Panc1 (cell line): ENCODE measurements at regions not wholly inside any gene's neighbourhood (a gene's known extent, or its start where the extent isn't known, plus 50 kb on each side); places are given as distances from the start of the nearest gene placed in this dataset.
"Not testable (repeated sequence)": the region's sequence is repeated elsewhere in the genome, so short reads cannot be mapped to it uniquely, and the experiment has no call there.

Experiments used
- ATAC-seq: fragments of 200-7000 bp; cut with Tn5 transposase; 2 replicates; pipeline ENCODE4 v1.9.1; 2020; ENCODE audit warnings: mild to moderate bottlenecking, moderate library complexity
- BruUV-seq: library from RNA; stranded (reverse); fragments of 400-500 nt; replicated peaks from 2 replicates; lab custom pipeline; 2021; lab: Mats Ljungman, UMichigan
- CTCF ChIA-PET: fragments of 300-600 bp; sonication (Branson Sonifier 250); formaldehyde crosslinking; loops from one replicate; lab custom pipeline; 2022; ENCODE audit warnings: antibody characterized with exemption; lab: Charles Lee
- POLR2A ChIA-PET: fragments of 300-600 bp; sonication (Branson Sonifier 250); formaldehyde crosslinking; loops from one replicate; lab custom pipeline; 2022; ENCODE audit warnings: antibody characterized with exemption; lab: Charles Lee
- DNase-seq: peaks from one replicate; pipeline ENCODE4 v3.0.0-alpha.2; 2010; ENCODE audit warnings: low read depth, low spot score
- H3K27ac ChIP-seq: 2 replicates; pipeline ENCODE4 v1.5.1; 2011; ENCODE audit warnings: mild to moderate bottlenecking, low read length, inconsistent platforms
- H3K27me3 ChIP-seq: fragments of 200-500 bp; sonication (Bioruptor generic); 2 replicates; pipeline ENCODE4 v1.6.0; 2014; ENCODE audit warnings: low read length, inconsistent platforms; ENCODE audit not compliant: control insufficient read depth, insufficient read depth
- H3K36me3 ChIP-seq: fragments of 200-500 bp; sonication (Bioruptor generic); 2 replicates; pipeline ENCODE4 v1.5.1; 2014; ENCODE audit warnings: inconsistent platforms, mild to moderate bottlenecking, low read length, moderate library complexity; ENCODE audit not compliant: control insufficient read depth, insufficient read depth
- H3K4me1 ChIP-seq: 2 replicates; pipeline ENCODE4 v1.5.1; 2011; ENCODE audit warnings: inconsistent platforms, mild to moderate bottlenecking, low read length, moderate library complexity; ENCODE audit not compliant: control insufficient read depth, insufficient read depth
- H3K4me3 ChIP-seq, 2 experiments: 2 replicates each; pipeline ENCODE4 v1.5.1; 2011 to 2012; ENCODE audit warnings: low read depth in 2 of 2, low read length in 2 of 2, mild to moderate bottlenecking in 2 of 2, inconsistent platforms in 1 of 2, moderate library complexity in 1 of 2
- H3K9me3 ChIP-seq: fragments of 200-500 bp; sonication (Bioruptor generic); 2 replicates; pipeline ENCODE4 v1.5.1; 2014; ENCODE audit warnings: low read depth, mild to moderate bottlenecking, inconsistent platforms, low read length, moderate library complexity; ENCODE audit not compliant: control insufficient read depth, insufficient read depth
- CTCF ChIP-seq: fragments of 450-650 bp; IDR thresholded peaks from 2 replicates; pipeline ENCODE4 v1.5.1; 2017; ENCODE audit warnings: mild to moderate bottlenecking
- POLR2AphosphoS5 ChIP-seq: IDR thresholded peaks from 2 replicates; pipeline ENCODE4 v1.6.1; 2012; ENCODE audit warnings: mild to moderate bottlenecking, low read depth, low read length, moderate library complexity
- SIN3A ChIP-seq: IDR thresholded peaks from 2 replicates; pipeline ENCODE4 v1.6.1; 2012; ENCODE audit warnings: low read depth, mild to moderate bottlenecking, low read length, moderate library complexity, borderline replicate concordance; ENCODE audit not compliant: insufficient read depth
- TCF7L2 ChIP-seq: IDR thresholded peaks from 2 replicates; pipeline ENCODE4 v1.6.1; 2011; ENCODE audit warnings: mild to moderate bottlenecking, low read depth, low read length, inconsistent platforms
- in situ Hi-C: cut with HindIII; loops from 2 replicates; pipeline ENCODE4 v1.10.0; 2016; ENCODE audit warnings: low sequenced_read_pairs, low pct_unique_long_range_greater_than_20kb
- intact Hi-C: fragments of 100-400 bp; cut with micrococcal nuclease; formaldehyde crosslinking; loops from one replicate; pipeline ENCODE4 v1.10.0; 2022; ENCODE audit not compliant: unreplicated experiment
- TF ChIP-seq, protein P1 (sequence below), 2 experiments: IDR thresholded peaks; 2 replicates each; pipeline ENCODE4 v1.6.1; 2011 to 2012; ENCODE audit warnings: low read depth in 2 of 2, control low read depth in 1 of 2, low read length in 1 of 2, mild to moderate bottlenecking in 1 of 2, moderate library complexity in 1 of 2; ENCODE audit not compliant: insufficient read depth in 1 of 2

DNA sequence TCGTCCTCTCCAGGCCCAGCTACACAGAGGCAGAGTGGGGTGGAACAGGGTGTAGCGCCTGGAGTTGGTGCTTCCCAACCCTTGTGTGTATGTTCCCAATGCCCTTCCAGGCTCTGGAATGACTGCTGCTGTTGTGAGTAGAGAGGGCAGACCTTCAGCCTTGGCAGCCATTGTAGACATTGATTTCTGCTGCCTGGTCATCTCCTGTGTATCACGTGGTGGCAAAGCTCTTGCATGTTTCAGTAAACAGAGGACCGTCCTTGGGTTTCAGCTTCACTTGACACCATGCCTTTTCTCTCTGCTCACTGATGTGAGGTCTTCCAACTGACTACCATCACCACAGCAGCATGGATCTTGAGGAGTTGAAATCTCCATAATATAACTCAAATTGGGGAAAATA, 397.9 kb downstream of the COG6 start:
- no peak overlapping the region for H3K4me3 ChIP-seq
- ChIA-PET CTCF (no interaction called here), POLR2A (no interaction called here)
- H3K4me1 ChIP-seq: no peaks in the 10 kb centered on the region
- no peaks in the 10 kb centered on the region for H3K27me3 ChIP-seq
- in situ Hi-C loops: no loop called here
- intact Hi-C loops: no loop called here
- H3K36me3 ChIP-seq: no peaks in the 10 kb centered on the region
- ATAC-seq: no peak
- no peak for DNase-seq
- BruUV-seq: no TSS peak
- no peaks in the 10 kb centered on the region for H3K9me3 ChIP-seq
- TF ChIP-seq SIN3A: no peak
- no peak for TF ChIP-seq TCF7L2
- no peak for TF ChIP-seq CTCF
- TF ChIP-seq, protein P1, sequence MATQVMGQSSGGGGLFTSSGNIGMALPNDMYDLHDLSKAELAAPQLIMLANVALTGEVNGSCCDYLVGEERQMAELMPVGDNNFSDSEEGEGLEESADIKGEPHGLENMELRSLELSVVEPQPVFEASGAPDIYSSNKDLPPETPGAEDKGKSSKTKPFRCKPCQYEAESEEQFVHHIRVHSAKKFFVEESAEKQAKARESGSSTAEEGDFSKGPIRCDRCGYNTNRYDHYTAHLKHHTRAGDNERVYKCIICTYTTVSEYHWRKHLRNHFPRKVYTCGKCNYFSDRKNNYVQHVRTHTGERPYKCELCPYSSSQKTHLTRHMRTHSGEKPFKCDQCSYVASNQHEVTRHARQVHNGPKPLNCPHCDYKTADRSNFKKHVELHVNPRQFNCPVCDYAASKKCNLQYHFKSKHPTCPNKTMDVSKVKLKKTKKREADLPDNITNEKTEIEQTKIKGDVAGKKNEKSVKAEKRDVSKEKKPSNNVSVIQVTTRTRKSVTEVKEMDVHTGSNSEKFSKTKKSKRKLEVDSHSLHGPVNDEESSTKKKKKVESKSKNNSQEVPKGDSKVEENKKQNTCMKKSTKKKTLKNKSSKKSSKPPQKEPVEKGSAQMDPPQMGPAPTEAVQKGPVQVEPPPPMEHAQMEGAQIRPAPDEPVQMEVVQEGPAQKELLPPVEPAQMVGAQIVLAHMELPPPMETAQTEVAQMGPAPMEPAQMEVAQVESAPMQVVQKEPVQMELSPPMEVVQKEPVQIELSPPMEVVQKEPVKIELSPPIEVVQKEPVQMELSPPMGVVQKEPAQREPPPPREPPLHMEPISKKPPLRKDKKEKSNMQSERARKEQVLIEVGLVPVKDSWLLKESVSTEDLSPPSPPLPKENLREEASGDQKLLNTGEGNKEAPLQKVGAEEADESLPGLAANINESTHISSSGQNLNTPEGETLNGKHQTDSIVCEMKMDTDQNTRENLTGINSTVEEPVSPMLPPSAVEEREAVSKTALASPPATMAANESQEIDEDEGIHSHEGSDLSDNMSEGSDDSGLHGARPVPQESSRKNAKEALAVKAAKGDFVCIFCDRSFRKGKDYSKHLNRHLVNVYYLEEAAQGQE (IDR thresholded peaks at IDR 0.05; ENCODE audit: insufficient read depth in 1 of 2, low read depth in 2 of 2, low read length in 1 of 2): no peak
- no peak overlapping the region for H3K27ac ChIP-seq

GRCh38 chr13:40054422-40054821, 399.0 kb downstream of the COG6 start:
- H3K9me3 ChIP-seq, H3K4me1 ChIP-seq, H3K4me3 ChIP-seq, ATAC-seq, DNase-seq, H3K27me3 ChIP-seq, in situ Hi-C loops, H3K27ac ChIP-seq, H3K36me3 ChIP-seq, BruUV-seq, intact Hi-C loops, CTCF ChIA-PET, POLR2A ChIA-PET: not testable (repeated sequence)

DNA sequence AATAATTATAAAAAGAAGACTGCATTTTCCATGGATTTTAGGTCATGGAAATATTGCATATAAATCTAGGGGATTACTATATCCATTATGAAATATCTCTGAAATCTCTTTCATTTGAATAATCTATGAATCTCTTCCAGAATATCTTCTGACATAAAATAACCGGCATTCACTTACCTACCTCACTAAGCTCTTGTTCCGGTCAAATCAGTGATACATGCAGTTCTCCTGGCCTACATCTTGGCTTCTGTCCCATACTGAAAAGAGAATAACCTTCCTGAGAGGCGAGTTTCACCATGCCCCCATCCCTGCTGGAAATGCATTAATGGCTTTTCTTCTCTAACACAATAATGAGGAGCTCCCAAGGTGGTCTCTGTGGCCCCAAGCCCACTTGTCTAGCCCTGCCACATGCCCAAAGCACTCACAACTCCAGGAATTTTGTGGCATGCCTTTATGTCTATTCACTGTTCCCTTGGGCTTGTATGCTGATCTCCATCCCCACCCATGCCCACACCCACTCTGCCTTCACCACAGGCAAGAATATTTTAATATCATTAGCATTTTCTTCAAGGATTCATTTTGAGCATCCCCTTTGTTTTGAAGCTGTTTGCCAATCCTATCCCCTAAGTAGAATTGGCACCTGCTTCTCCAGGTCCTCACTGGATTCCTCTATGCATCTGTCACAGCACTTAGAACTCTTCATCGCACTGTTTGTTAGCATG, 401.6 kb downstream of the COG6 start:
- in situ Hi-C loops: no loop called here
- POLR2A ChIA-PET: no interaction called here
- no peak for ATAC-seq
- DNase-seq: no peak
- H3K9me3 ChIP-seq: no peaks in the 10 kb centered on the region
- no peak overlapping the region for H3K4me3 ChIP-seq
- intact Hi-C loops: no loop called here
- CTCF ChIA-PET: no interaction called here
- TF ChIP-seq TCF7L2: no peak
- TF ChIP-seq POLR2AphosphoS5: no peak
- TF ChIP-seq, protein P1 (IDR thresholded peaks at IDR 0.05; ENCODE audit: insufficient read depth in 1 of 2, low read depth in 2 of 2, low read length in 1 of 2): no peak
- TF ChIP-seq CTCF: no peak
- no peak for TF ChIP-seq SIN3A
- no TSS peak for BruUV-seq
- H3K36me3 ChIP-seq: no peaks in the 10 kb centered on the region
- H3K4me1 ChIP-seq: no peaks in the 10 kb centered on the region
- no peaks in the 10 kb centered on the region for H3K27me3 ChIP-seq
- H3K27ac ChIP-seq: no peak overlapping the region
